HL-60 (cell line): ENCODE measurements at regions not wholly inside any gene's neighbourhood (a gene's known extent, or its start where the extent isn't known, plus 50 kb on each side); places are given as distances from the start of the nearest gene placed in this dataset.

Experiments used
- DNase-seq, 2 experiments: peaks; one replicate each; pipeline ENCODE4 v3.0.0-alpha.2; 2010 to 2020; ENCODE audit warnings: low read depth in 1 of 2, low spot score in 1 of 2
- H3K27ac ChIP-seq: fragments of 250-450 bp; sonication (Bioruptor Pico); replicated peaks from 2 replicates; pipeline ENCODE4 v1.5.1; 2020; ENCODE audit warnings: mild to moderate bottlenecking, moderate library complexity
- H3K27me3 ChIP-seq: fragments of 250-450 bp; sonication (Bioruptor Pico); 2 replicates; pipeline ENCODE4 v1.5.1; 2021; ENCODE audit warnings: mild to moderate bottlenecking, moderate library complexity; ENCODE audit not compliant: insufficient read depth, poor library complexity, severe bottlenecking
- H3K4me3 ChIP-seq: replicated peaks from 2 replicates; pipeline ENCODE4 v1.5.1; 2011; ENCODE audit warnings: mild to moderate bottlenecking, control low read depth, low read length; ENCODE audit not compliant: insufficient read depth
- CTCF ChIP-seq: IDR thresholded peaks from one replicate; pipeline ENCODE4 v1.5.1; 2011; ENCODE audit warnings: low read length, control low read depth, inconsistent platforms; ENCODE audit not compliant: insufficient read depth
- GABPA ChIP-seq: IDR thresholded peaks from 2 replicates; pipeline ENCODE4 v1.6.1; 2012; ENCODE audit warnings: low read depth
- POLR2AphosphoS5 ChIP-seq: IDR thresholded peaks from 2 replicates; pipeline ENCODE4 v1.6.1; 2012; ENCODE audit warnings: low read depth
- SPI1 ChIP-seq: IDR thresholded peaks from 2 replicates; pipeline ENCODE4 v1.6.1; 2012; ENCODE audit warnings: low read depth, mild to moderate bottlenecking, borderline replicate concordance
- TF ChIP-seq, protein P1 (sequence below): IDR thresholded peaks from 2 replicates; pipeline ENCODE4 v1.6.1; 2012; ENCODE audit warnings: low read depth; ENCODE audit not compliant: insufficient replicate concordance

DNA sequence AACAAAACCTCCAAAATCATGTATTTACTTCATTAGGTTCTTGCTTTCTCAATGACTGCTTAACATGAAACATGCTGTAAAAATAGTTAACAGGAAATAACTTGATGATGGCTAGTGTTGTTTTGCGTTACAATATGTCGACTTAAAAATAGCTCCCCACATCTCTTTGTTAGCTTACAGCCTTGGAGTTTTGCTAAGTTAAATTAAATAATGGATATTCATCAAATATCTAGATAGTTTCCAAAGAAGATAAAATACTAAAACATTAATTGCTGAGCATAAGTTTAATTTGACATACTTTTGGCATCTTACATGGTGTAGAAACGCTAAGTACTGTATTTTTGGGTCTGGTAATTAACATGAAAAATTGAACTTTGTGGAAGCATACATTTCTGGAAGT, 500.6 kb upstream of the NOVA1 start:
- no peak for TF ChIP-seq GABPA
- TF ChIP-seq, protein P1, sequence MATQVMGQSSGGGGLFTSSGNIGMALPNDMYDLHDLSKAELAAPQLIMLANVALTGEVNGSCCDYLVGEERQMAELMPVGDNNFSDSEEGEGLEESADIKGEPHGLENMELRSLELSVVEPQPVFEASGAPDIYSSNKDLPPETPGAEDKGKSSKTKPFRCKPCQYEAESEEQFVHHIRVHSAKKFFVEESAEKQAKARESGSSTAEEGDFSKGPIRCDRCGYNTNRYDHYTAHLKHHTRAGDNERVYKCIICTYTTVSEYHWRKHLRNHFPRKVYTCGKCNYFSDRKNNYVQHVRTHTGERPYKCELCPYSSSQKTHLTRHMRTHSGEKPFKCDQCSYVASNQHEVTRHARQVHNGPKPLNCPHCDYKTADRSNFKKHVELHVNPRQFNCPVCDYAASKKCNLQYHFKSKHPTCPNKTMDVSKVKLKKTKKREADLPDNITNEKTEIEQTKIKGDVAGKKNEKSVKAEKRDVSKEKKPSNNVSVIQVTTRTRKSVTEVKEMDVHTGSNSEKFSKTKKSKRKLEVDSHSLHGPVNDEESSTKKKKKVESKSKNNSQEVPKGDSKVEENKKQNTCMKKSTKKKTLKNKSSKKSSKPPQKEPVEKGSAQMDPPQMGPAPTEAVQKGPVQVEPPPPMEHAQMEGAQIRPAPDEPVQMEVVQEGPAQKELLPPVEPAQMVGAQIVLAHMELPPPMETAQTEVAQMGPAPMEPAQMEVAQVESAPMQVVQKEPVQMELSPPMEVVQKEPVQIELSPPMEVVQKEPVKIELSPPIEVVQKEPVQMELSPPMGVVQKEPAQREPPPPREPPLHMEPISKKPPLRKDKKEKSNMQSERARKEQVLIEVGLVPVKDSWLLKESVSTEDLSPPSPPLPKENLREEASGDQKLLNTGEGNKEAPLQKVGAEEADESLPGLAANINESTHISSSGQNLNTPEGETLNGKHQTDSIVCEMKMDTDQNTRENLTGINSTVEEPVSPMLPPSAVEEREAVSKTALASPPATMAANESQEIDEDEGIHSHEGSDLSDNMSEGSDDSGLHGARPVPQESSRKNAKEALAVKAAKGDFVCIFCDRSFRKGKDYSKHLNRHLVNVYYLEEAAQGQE: no peak
- no peak for TF ChIP-seq CTCF
- Histone ChIP-seq H3K27me3 (no peaks in the 10 kb centered on the region), H3K4me3 (no peak overlapping the region), H3K27ac (no peak overlapping the region)
- DNase-seq: no peak

DNA sequence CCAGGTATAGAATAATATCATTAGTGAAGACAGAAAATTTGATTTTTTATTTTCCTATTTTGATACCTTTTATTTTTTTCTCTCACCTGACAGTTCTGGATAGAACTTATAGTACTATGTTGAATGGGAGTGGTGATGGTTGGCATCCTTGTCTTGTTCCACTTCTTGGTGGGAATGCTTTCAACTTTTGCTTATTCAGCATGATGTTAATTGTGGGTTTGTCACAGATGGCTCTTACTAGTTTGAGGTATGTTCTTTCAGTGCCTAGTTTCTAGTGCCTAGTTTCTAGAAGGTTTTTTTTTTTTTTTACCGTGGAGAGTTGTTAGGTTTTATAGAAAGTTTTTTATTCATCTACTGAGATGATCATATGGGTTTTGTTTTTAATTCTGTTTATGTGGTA, 516.3 kb upstream of the NOVA1 start:
- DNase-seq: no peak
- H3K27me3 ChIP-seq: no peaks in the 10 kb centered on the region
- TF ChIP-seq SPI1: no peak
- TF ChIP-seq CTCF: no peak
- no peak for TF ChIP-seq GABPA
- TF ChIP-seq, protein P1: no peak
- no peak for TF ChIP-seq POLR2AphosphoS5
- H3K27ac ChIP-seq: no peak overlapping the region
- no peak overlapping the region for H3K4me3 ChIP-seq

- no peak for DNase-seq
- TF ChIP-seq CTCF (no peak), POLR2AphosphoS5 (no peak), SPI1 (no peak), GABPA (no peak)
- TF ChIP-seq, protein P1: no peak
- Histone ChIP-seq H3K27me3 (no peaks in the 10 kb centered on the region), H3K27ac (no peak overlapping the region), H3K4me3 (no peak overlapping the region)
These were observed 525.3 kb upstream of the NOVA1 start for GRCh38 chr14:27123162-27123561.
